ENCODE measurements at regions not wholly inside any gene's neighbourhood (a gene's known extent, or its start where the extent isn't known, plus 50 kb on each side); places are given as distances from the start of the nearest gene placed in this dataset.

DNA sequence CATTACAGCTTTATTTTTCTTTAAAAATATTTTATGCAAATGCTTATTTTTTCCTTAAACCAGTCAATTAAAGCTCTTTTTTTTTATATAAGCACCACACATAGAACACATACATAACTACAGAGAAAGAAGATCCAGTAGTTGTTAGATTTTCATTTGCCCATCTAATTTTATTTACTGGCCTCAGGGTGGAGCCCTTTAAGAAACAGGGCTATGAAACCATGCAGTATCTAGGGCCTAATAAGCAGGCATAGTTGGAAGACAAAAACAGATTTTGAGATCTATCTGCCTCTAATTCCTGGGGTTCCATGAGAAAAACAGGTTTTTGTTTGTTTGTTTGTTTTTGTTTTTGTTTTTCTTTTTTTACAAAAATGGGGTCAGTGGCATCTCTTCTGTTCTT is 120.6 kb downstream of the BCHE start:
- no peak for DNase-seq (ENCODE audit: low spot score)
- BruUV-seq (replicated peaks): no TSS peak
- Histone ChIP-seq H3K9ac (ENCODE audit: insufficient read depth, low read depth, low read length) (no peak overlapping the region), H3K27ac (ENCODE audit: extremely low read length, insufficient read depth, low read length) (no peak overlapping the region), H3K4me1 (ENCODE audit: insufficient read depth, low read length) (no peaks in the 10 kb centered on the region), H3K4me2 (ENCODE audit: low read depth, low read length) (no peak overlapping the region), H3K9me3 (ENCODE audit: low read length) (peaks cover 11% of the 10 kb centered on the region; the same call in 1 of the 2 replicates), H4K20me1 (ENCODE audit: insufficient read depth, low read length) (no peaks in the 10 kb centered on the region), H3K27me3 (ENCODE audit: control insufficient read depth in 1 of 2, insufficient read depth in 2 of 2, low read length in 2 of 2) (no peaks in the 10 kb centered on the region), H2AFZ (ENCODE audit: low read length) (no peak overlapping the region), H3K79me2 (ENCODE audit: insufficient read depth, low read length) (no peaks in the 10 kb centered on the region), H3K4me3 (replicated peaks in 1 of 3; ENCODE audit: insufficient read depth in 1 of 3, low read depth in 2 of 3, low read length in 3 of 3) (no peak overlapping the region), H3K36me3 (replicated peaks in 1 of 2; ENCODE audit: control insufficient read depth in 1 of 2, insufficient read depth in 2 of 2, low read length in 2 of 2) (no peaks in the 10 kb centered on the region)
- ChIA-PET CTCF (ENCODE audit: low intra/inter-chr PET ratio, low total read pairs) (no interaction called here), POLR2A (no interaction called here)
- no peak for FAIRE-seq
- intact Hi-C loops (cut with micrococcal nuclease; ENCODE audit: unreplicated experiment) (no loop called here), in situ Hi-C loops (cut with HindIII; ENCODE audit: extremely low pct_ligation_motif_present, low pct_unique_long_range_greater_than_20kb) (no loop called here)
- TF ChIP-seq, protein P1, sequence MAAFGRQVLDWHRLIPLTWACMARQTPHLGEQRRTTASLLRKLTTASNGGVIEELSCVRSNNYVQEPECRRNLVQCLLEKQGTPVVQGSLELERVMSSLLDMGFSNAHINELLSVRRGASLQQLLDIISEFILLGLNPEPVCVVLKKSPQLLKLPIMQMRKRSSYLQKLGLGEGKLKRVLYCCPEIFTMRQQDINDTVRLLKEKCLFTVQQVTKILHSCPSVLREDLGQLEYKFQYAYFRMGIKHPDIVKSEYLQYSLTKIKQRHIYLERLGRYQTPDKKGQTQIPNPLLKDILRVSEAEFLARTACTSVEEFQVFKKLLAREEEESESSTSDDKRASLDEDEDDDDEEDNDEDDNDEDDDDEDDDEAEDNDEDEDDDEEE (CRISPR knock-in tag; IDR thresholded peaks at IDR 0.05): no peak
- ATAC-seq: no peak

DNA sequence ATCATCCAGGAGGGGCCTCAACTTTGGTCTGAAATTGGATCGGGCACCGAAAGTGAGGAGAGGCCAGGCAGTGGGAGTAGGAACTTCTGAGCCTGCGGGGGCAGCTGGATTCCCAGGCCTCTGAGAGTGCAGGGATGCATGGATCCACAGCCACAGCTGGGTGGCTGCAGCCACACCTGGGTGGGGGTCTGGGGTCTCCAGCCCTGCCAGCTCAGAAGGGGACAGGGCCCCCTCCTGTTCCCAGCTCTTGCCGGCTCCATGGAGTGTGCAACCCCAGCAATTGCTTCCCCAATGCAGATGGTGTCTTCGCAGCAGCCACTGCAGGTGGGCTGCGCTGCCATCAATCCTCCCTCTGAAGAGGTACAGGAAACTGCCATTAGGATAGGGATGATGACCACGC is 123.7 kb downstream of the BCHE start:
- DNase-seq (ENCODE audit: low spot score) (no peak), ATAC-seq (no peak), FAIRE-seq (no peak)
- no peaks in the 10 kb centered on the region for H3K79me2 ChIP-seq (ENCODE audit: insufficient read depth, low read length)
- no peaks in the 10 kb centered on the region for H3K9me3 ChIP-seq (ENCODE audit: low read length)
- intact Hi-C loops (cut with micrococcal nuclease; ENCODE audit: unreplicated experiment): no loop called here
- TF ChIP-seq ZNF260 (CRISPR knock-in tag; IDR thresholded peaks at IDR 0.05; ENCODE audit: borderline replicate concordance, low read depth): no peak
- H3K27me3 ChIP-seq (ENCODE audit: control insufficient read depth in 1 of 2, insufficient read depth in 2 of 2, low read length in 2 of 2): no peaks in the 10 kb centered on the region
- H3K36me3 ChIP-seq (replicated peaks in 1 of 2; ENCODE audit: control insufficient read depth in 1 of 2, insufficient read depth in 2 of 2, low read length in 2 of 2): no peaks in the 10 kb centered on the region
- no peak overlapping the region for H3K27ac ChIP-seq (ENCODE audit: extremely low read length, insufficient read depth, low read length)
- no peaks in the 10 kb centered on the region for H3K4me1 ChIP-seq (ENCODE audit: insufficient read depth, low read length)
- H3K9ac ChIP-seq (ENCODE audit: insufficient read depth, low read depth, low read length): no peak overlapping the region
- no TSS peak for BruUV-seq (replicated peaks)
- H3K4me3 ChIP-seq (replicated peaks in 1 of 3; ENCODE audit: insufficient read depth in 1 of 3, low read depth in 2 of 3, low read length in 3 of 3): no peak overlapping the region
- 59% methylated on average over 5 of the region's 7 CpGs for WGBS (ENCODE audit: low lambda C conversion rate)
- POLR2A ChIA-PET: no interaction called here
- H2AFZ ChIP-seq (ENCODE audit: low read length): no peak overlapping the region
- CTCF ChIA-PET (ENCODE audit: low intra/inter-chr PET ratio, low total read pairs): no interaction called here
- H4K20me1 ChIP-seq (ENCODE audit: insufficient read depth, low read length): no peaks in the 10 kb centered on the region
- in situ Hi-C loops (cut with HindIII; ENCODE audit: extremely low pct_ligation_motif_present, low pct_unique_long_range_greater_than_20kb): no loop called here
- no peak overlapping the region for H3K4me2 ChIP-seq (ENCODE audit: low read depth, low read length)
